ENCODE measurements at regions not wholly inside any gene's neighbourhood (a gene's known extent, or its start where the extent isn't known, plus 50 kb on each side); places are given as distances from the start of the nearest gene placed in this dataset.

DNA sequence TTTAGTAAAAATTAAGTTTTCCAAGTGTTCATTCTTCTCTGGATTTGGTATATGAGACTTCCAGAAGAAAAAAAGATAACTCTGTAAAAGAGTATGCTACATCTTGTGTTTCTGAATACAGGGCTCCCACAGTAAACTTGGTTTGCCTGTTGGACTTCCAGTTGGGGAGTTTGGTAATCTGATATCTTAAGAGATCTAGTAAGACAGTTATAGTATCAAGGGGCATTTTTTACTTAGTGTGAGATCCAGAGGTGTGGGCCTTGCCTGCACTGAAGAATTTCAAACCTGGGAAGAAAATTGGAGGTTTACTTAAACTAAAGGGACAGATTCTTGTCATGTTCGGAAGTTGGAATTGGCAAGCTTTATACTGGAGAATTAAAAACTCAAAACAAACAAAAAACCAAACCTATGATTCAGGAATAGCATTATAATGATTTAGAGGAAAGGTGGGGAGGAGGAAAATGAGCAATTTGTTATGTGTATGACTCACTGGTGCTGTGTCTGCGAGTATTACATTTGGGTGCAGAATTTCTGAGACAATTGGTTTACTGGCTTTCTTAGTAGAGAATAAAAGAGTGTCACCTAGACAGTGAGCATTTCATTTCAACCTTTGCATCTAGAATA lies 58.9 kb upstream of the ULK4 start:
- TF ChIP-seq POLR2A (IDR thresholded peaks at IDR 0.05) (no peak), CTCF (IDR thresholded peaks at IDR 0.05 in 4 of 5, conservative IDR thresholded peaks at IDR 0.05 in 1 of 5) (no peak)
